ENCODE measurements at regions not wholly inside any gene's neighbourhood (a gene's known extent, or its start where the extent isn't known, plus 50 kb on each side); places are given as distances from the start of the nearest gene placed in this dataset.

DNA sequence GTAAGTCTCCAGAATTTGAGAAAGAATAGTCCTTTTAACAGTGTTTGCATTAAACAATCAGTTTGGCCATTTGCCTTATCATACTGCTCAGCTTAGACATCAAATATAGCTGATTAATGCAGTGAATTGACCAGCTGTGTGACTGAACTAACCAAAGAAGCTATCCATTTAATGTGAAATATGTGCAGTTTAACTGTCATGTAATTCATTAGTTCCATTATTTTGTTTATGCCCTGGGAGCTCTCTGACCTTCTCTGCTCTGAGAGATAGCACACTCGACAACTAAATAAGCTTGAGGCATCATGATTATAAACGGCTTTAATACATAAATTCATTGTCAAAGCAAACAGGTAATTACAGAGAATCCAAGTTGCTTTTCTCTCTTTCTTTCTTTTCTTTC is 324.3 kb upstream of the PCDH7 start:
- Mint-ChIP-seq H3K4me3 (ENCODE audit: low read depth) (no peak overlapping the region), H3K27ac (no peak overlapping the region), H3K9me3 (ENCODE audit: low read depth) (peaks cover 21% of the 10 kb centered on the region), H3K4me1 (ENCODE audit: low read depth) (peaks cover 32% of the 10 kb centered on the region), H3K27me3 (no peaks in the 10 kb centered on the region), H3K36me3 (ENCODE audit: insufficient read depth) (peaks cover 4% of the 10 kb centered on the region)
- no peak for DNase-seq (ENCODE audit: low spot score, unreplicated experiment)
- TF ChIP-seq, protein P1, sequence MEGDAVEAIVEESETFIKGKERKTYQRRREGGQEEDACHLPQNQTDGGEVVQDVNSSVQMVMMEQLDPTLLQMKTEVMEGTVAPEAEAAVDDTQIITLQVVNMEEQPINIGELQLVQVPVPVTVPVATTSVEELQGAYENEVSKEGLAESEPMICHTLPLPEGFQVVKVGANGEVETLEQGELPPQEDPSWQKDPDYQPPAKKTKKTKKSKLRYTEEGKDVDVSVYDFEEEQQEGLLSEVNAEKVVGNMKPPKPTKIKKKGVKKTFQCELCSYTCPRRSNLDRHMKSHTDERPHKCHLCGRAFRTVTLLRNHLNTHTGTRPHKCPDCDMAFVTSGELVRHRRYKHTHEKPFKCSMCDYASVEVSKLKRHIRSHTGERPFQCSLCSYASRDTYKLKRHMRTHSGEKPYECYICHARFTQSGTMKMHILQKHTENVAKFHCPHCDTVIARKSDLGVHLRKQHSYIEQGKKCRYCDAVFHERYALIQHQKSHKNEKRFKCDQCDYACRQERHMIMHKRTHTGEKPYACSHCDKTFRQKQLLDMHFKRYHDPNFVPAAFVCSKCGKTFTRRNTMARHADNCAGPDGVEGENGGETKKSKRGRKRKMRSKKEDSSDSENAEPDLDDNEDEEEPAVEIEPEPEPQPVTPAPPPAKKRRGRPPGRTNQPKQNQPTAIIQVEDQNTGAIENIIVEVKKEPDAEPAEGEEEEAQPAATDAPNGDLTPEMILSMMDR (IDR thresholded peaks at IDR 0.05; ENCODE audit: unreplicated experiment), result no peak

DNA sequence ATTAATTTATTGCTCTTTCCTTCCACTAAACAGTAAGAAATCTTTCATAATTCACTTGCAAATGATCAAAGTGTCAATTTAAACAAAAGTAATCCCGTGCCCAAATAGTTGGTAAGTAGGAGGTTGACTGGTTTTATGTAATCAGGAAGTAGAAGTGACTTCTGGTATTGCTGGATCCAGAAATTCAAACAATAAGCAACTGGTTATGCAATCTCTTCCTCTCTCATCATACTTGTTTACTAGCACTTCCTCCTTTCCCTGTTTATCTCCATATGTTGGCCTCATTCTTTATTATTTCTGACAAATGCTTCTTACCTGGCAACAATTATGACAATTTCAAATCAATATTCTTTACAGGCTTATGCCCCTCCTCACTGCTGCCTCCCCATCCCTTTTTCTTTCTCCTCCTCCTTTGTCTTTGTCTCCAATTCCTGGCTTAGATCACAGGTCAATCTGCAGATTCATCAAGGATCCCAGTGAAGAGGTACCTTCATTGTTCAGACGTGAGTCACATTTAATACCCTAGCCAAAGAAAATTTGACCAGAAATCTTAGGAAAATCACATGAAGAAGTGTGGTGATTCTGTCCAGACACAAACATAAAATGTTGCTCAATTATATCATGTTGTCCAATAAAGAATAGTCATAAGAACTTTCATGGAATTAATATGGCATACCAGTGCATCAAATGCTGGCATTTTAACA is 323.2 kb upstream of the PCDH7 start:
- Mint-ChIP-seq H3K9me3 (ENCODE audit: low read depth) (peaks cover 21% of the 10 kb centered on the region), H3K4me3 (ENCODE audit: low read depth) (no peak overlapping the region), H3K27ac (no peak overlapping the region), H3K36me3 (ENCODE audit: insufficient read depth) (peaks cover 4% of the 10 kb centered on the region), H3K27me3 (no peaks in the 10 kb centered on the region), H3K4me1 (ENCODE audit: low read depth) (peaks cover 32% of the 10 kb centered on the region)
- TF ChIP-seq, protein P1 (IDR thresholded peaks at IDR 0.05; ENCODE audit: unreplicated experiment), result no peak
- no peak for DNase-seq (ENCODE audit: low spot score, unreplicated experiment)

DNA sequence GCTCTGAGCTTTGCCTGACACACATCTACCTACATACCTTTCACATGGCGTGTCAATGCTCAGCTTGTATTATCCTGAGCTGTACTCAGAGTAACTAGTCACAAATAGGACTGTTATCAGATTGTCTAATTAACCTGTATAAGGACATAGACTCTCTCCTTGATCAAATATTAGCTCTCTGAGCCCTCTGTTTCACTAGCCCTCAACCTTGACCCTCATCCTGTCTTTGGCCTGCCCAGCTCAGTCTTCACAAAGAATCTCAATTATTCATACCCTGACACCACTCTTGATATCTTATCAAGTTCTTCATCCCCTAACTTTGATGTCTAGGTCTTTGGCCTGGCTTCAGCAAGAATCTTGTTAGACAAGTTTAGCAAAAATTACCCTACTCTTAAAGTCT is 320.7 kb upstream of the PCDH7 start:
- H3K4me3 Mint-ChIP-seq (ENCODE audit: low read depth), result no peak overlapping the region

DNA sequence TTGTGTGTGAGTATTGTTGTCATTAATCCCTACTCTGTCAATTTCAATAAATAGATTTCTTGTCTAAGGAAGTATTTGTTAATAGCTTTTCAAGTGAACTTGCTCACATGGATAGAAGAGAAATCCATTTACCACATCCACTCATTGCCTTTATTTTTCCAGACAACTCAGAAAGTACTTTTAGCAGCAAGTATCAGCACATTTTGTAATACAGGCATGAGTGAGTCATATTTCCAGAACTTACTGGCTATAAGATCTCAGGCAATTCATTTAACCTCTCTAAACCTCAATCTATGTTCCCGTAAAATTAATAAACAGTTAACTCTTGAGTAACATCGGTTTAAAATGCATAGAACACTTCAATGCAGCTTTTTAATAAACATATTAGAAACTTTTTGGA is 317.9 kb upstream of the PCDH7 start:
- no peak overlapping the region for H3K27ac Mint-ChIP-seq
- no peak overlapping the region for H3K4me3 Mint-ChIP-seq (ENCODE audit: low read depth)
- TF ChIP-seq, protein P1 (IDR thresholded peaks at IDR 0.05; ENCODE audit: unreplicated experiment), result no peak
- H3K27me3 Mint-ChIP-seq, result no peaks in the 10 kb centered on the region
- H3K4me1 Mint-ChIP-seq (ENCODE audit: low read depth), result peaks cover 20% of the 10 kb centered on the region
- H3K9me3 Mint-ChIP-seq (ENCODE audit: low read depth), result peaks cover 9% of the 10 kb centered on the region
- no peaks in the 10 kb centered on the region for H3K36me3 Mint-ChIP-seq (ENCODE audit: insufficient read depth)
- no peak for DNase-seq (ENCODE audit: low spot score, unreplicated experiment)

More for the DNA sequence above, 320.7 kb upstream of the PCDH7 start:
- no peak for DNase-seq (ENCODE audit: low spot score, unreplicated experiment)
- TF ChIP-seq, protein P1 (IDR thresholded peaks at IDR 0.05; ENCODE audit: unreplicated experiment), result no peak
- peaks cover 32% of the 10 kb centered on the region for H3K4me1 Mint-ChIP-seq (ENCODE audit: low read depth)
- H3K9me3 Mint-ChIP-seq (ENCODE audit: low read depth), result peaks cover 8% of the 10 kb centered on the region
- H3K36me3 Mint-ChIP-seq (ENCODE audit: insufficient read depth), result no peaks in the 10 kb centered on the region
- H3K27ac Mint-ChIP-seq, result peak overlapping the region; percentile 31
- H3K27me3 Mint-ChIP-seq, result no peaks in the 10 kb centered on the region

DNA sequence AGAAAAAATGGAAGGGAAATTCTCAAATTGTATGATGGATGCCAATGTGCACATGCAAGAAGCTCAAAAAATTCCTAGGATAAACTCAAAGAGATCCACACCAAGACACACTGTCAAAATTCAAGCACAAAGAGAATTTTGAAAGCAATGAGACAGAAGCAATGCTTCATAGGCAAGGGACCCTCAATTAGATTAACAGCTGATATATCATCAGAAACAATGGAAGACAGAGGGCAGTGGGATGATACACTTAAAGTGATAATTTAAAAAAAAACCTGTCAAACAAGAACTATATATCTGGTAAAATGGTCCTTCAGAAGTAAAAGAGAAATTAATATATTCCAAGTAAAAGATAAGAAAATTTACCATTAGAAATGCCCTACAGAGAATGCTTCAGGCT is 306.3 kb upstream of the PCDH7 start:
- H3K36me3 Mint-ChIP-seq (ENCODE audit: insufficient read depth), result peaks cover 3% of the 10 kb centered on the region
- no peaks in the 10 kb centered on the region for H3K27me3 Mint-ChIP-seq
- H3K27ac Mint-ChIP-seq, result no peak overlapping the region
- H3K9me3 Mint-ChIP-seq (ENCODE audit: low read depth), result peaks cover 51% of the 10 kb centered on the region
- TF ChIP-seq, protein P1 (IDR thresholded peaks at IDR 0.05; ENCODE audit: unreplicated experiment), result no peak
- DNase-seq (ENCODE audit: low spot score, unreplicated experiment), result no peak
- no peaks in the 10 kb centered on the region for H3K4me1 Mint-ChIP-seq (ENCODE audit: low read depth)
- H3K4me3 Mint-ChIP-seq (ENCODE audit: low read depth), result no peak overlapping the region
